ENCODE measurements at regions not wholly inside any gene's neighbourhood (a gene's known extent, or its start where the extent isn't known, plus 50 kb on each side); places are given as distances from the start of the nearest gene placed in this dataset.

GRCh38 chr13:50438351-50438750 is 405.1 kb downstream of the DLEU7 start:
- DNase-seq (ENCODE audit: low read depth in 2 of 2), result no peak
- no peak for TF ChIP-seq CTCF (IDR thresholded peaks at IDR 0.05; ENCODE audit: low read depth, low read length)
- H3K4me3 ChIP-seq (replicated peaks in 1 of 2; ENCODE audit: low read depth in 2 of 2, low read length in 2 of 2), result no peak overlapping the region

- no peak overlapping the region for H3K4me3 ChIP-seq (replicated peaks in 1 of 2; ENCODE audit: low read depth in 2 of 2, low read length in 2 of 2)
- DNase-seq (ENCODE audit: low read depth in 2 of 2), result no peak
- TF ChIP-seq CTCF (IDR thresholded peaks at IDR 0.05; ENCODE audit: low read depth, low read length), result no peak
Observed at GRCh38 chr13:50441130-50441529, 402.4 kb downstream of the DLEU7 start.

GRCh38 chr13:50444726-50445125 is 398.8 kb downstream of the DLEU7 start:
- no peak for TF ChIP-seq CTCF (IDR thresholded peaks at IDR 0.05; ENCODE audit: low read depth, low read length)
- no peak overlapping the region for H3K4me3 ChIP-seq (replicated peaks in 1 of 2; ENCODE audit: low read depth in 2 of 2, low read length in 2 of 2)
- DNase-seq (ENCODE audit: low read depth in 2 of 2), result no peak

- TF ChIP-seq CTCF (IDR thresholded peaks at IDR 0.05; ENCODE audit: low read depth, low read length), result no peak
- no peak overlapping the region for H3K4me3 ChIP-seq (replicated peaks in 1 of 2; ENCODE audit: low read depth in 2 of 2, low read length in 2 of 2)
- DNase-seq (ENCODE audit: low read depth in 2 of 2), result no peak
Observed at GRCh38 chr13:50446611-50447010, 396.9 kb downstream of the DLEU7 start.

- TF ChIP-seq CTCF (IDR thresholded peaks at IDR 0.05; ENCODE audit: low read depth, low read length), result no peak
- no peak for DNase-seq (ENCODE audit: low read depth in 2 of 2)
- no peak overlapping the region for H3K4me3 ChIP-seq (replicated peaks in 1 of 2; ENCODE audit: low read depth in 2 of 2, low read length in 2 of 2)
Observed at GRCh38 chr13:50448535-50448998, 394.9 kb downstream of the DLEU7 start.

- DNase-seq (ENCODE audit: low read depth in 2 of 2), result no peak
- H3K4me3 ChIP-seq (replicated peaks in 1 of 2; ENCODE audit: low read depth in 2 of 2, low read length in 2 of 2), result no peak overlapping the region
- TF ChIP-seq CTCF (IDR thresholded peaks at IDR 0.05; ENCODE audit: low read depth, low read length), result no peak
Observed at GRCh38 chr13:50449465-50449864, 394.0 kb downstream of the DLEU7 start.

- no peak for TF ChIP-seq CTCF (IDR thresholded peaks at IDR 0.05; ENCODE audit: low read depth, low read length)
- H3K4me3 ChIP-seq (replicated peaks in 1 of 2; ENCODE audit: low read depth in 2 of 2, low read length in 2 of 2), result no peak overlapping the region
- DNase-seq (ENCODE audit: low read depth in 2 of 2), result no peak
Observed at GRCh38 chr13:50450279-50450678, 393.2 kb downstream of the DLEU7 start.
